Astrocyte (in vitro differentiated cells and primary cell): ENCODE measurements at regions not wholly inside any gene's neighbourhood (a gene's known extent, or its start where the extent isn't known, plus 50 kb on each side); places are given as distances from the start of the nearest gene placed in this dataset.

Source experiments
- CTCF ChIP-seq: IDR thresholded peaks from 2 replicates; pipeline ENCODE4 v1.5.1; 2011; ENCODE audit warnings: low read depth, mild to moderate bottlenecking, inconsistent platforms, low read length, moderate library complexity; ENCODE audit not compliant: insufficient read depth
- EZH2 ChIP-seq: IDR thresholded peaks from 2 replicates; pipeline ENCODE4 v1.6.1; 2012; ENCODE audit warnings: mild to moderate bottlenecking, low read length, inconsistent platforms; ENCODE audit not compliant: insufficient read depth

GRCh38 chr13:61138857-61139256 is 276.8 kb downstream of the PCDH20 start:
- TF ChIP-seq CTCF (no peak), EZH2 (no peak)
